Keratinocyte (primary cell): ENCODE measurements at regions not wholly inside any gene's neighbourhood (a gene's known extent, or its start where the extent isn't known, plus 50 kb on each side); places are given as distances from the start of the nearest gene placed in this dataset.

Source experiments
- CTCF ChIP-seq, 3 experiments: IDR thresholded peaks in 1 of 3; conservative IDR thresholded peaks in 1 of 3; optimal IDR thresholded peaks in 1 of 3; 2 replicates in 2 of 3; 3 replicates in 1 of 3; pipeline versions ENCODE3 to v1.5.1; 2011; ENCODE audit warnings: low read length in 3 of 3, mild to moderate bottlenecking in 3 of 3, moderate library complexity in 2 of 3, control low read depth in 1 of 3, inconsistent platforms in 1 of 3; ENCODE audit not compliant: insufficient read depth in 2 of 3; ENCODE audit errors: extremely low read depth in 1 of 3
- EZH2 ChIP-seq: IDR thresholded peaks from one replicate; pipeline ENCODE4 v1.6.1; 2012; ENCODE audit warnings: inconsistent platforms, mild to moderate bottlenecking, low read length, moderate library complexity

- TF ChIP-seq EZH2, result no peak
- TF ChIP-seq CTCF (optimal IDR thresholded peaks at IDR 0.05 in 1 of 3, IDR thresholded peaks at IDR 0.05 in 1 of 3, conservative IDR thresholded peaks at IDR 0.05 in 1 of 3; ENCODE audit: extremely low read depth in 1 of 3, insufficient read depth in 2 of 3, low read length in 3 of 3), result no peak
These were observed 149.2 kb upstream of the PLXNA2 start for GRCh38 chr1:208393416-208393815.
